ENCODE measurements at regions not wholly inside any gene's neighbourhood (a gene's known extent, or its start where the extent isn't known, plus 50 kb on each side); places are given as distances from the start of the nearest gene placed in this dataset.

GRCh38 chr6:74222768-74223333 is 526.8 kb downstream of the CD109 start:
- 54 to 69% (median 61%) methylated on average over 7 to 12 of the region's 12 CpGs for WGBS, 5 donors
- peaks cover 0 to 7% (median 2%) of the 10 kb centered on the region in 8 donors for H3K9me3 ChIP-seq
- H3K4me1 ChIP-seq, result no peaks in the 10 kb centered on the region
- H3K27me3 ChIP-seq (replicated peaks in 1 of 7), result no peaks in the 10 kb centered on the region
- no peak for DNase-seq
- H3K4me3 ChIP-seq, result no peak overlapping the region
- H3K27ac ChIP-seq, result no peak overlapping the region
- no peak for TF ChIP-seq CTCF (IDR thresholded peaks at IDR 0.05 in 8 of 11, conservative IDR thresholded peaks at IDR 0.05 in 3 of 11)
- TF ChIP-seq POLR2A (IDR thresholded peaks at IDR 0.05), result no peak
- no peak for TF ChIP-seq POLR2AphosphoS5 (IDR thresholded peaks at IDR 0.05)
- no peaks in the 10 kb centered on the region for H3K36me3 ChIP-seq
- intact Hi-C loops (cut with DNase I; ENCODE audit: low total_unique reads), result no loop called here

- intact Hi-C loops (cut with DNase I; ENCODE audit: low total_unique reads), result no loop called here
- DNase-seq, result no peak
These were observed 518.0 kb downstream of the CD109 start for GRCh38 chr6:74213995-74214394.

GRCh38 chr6:74208239-74208638 is 512.2 kb downstream of the CD109 start:
- intact Hi-C loops (cut with DNase I; ENCODE audit: low total_unique reads), result no loop called here
- Histone ChIP-seq H3K27ac (no peak overlapping the region), H3K4me1 (no peaks in the 10 kb centered on the region), H3K36me3 (no peaks in the 10 kb centered on the region), H3K9me3 (peaks cover 0 to 36% (median 22%) of the 10 kb centered on the region in 8 donors), H3K4me3 (no peak overlapping the region), H3K27me3 (replicated peaks in 1 of 7) (no peaks in the 10 kb centered on the region)
- TF ChIP-seq POLR2AphosphoS5 (IDR thresholded peaks at IDR 0.05) (no peak), POLR2A (IDR thresholded peaks at IDR 0.05) (no peak), CTCF (IDR thresholded peaks at IDR 0.05 in 8 of 11, conservative IDR thresholded peaks at IDR 0.05 in 3 of 11) (no peak)
- 68 to 88% (median 71%) methylated on average over 2 of the region's 2 CpGs for WGBS, 5 donors
- no peak for DNase-seq

More at GRCh38 chr6:74213995-74214394, 518.0 kb downstream of the CD109 start:
- Histone ChIP-seq H3K36me3 (no peaks in the 10 kb centered on the region), H3K9me3 (peaks cover 0 to 12% (median 5%) of the 10 kb centered on the region in 8 donors), H3K27me3 (replicated peaks in 1 of 7) (no peaks in the 10 kb centered on the region), H3K27ac (no peak overlapping the region), H3K4me3 (no peak overlapping the region), H3K4me1 (no peaks in the 10 kb centered on the region)
- WGBS, 5 donors, result 47 to 55% (median 53%) methylated on average over 2 of the region's 2 CpGs
- TF ChIP-seq CTCF (IDR thresholded peaks at IDR 0.05 in 8 of 11, conservative IDR thresholded peaks at IDR 0.05 in 3 of 11), result no peak
- no peak for TF ChIP-seq POLR2AphosphoS5 (IDR thresholded peaks at IDR 0.05)
- no peak for TF ChIP-seq POLR2A (IDR thresholded peaks at IDR 0.05)

GRCh38 chr6:74199215-74199915 is 503.4 kb downstream of the CD109 start:
- no peaks in the 10 kb centered on the region for H3K4me1 ChIP-seq
- intact Hi-C loops (cut with DNase I; ENCODE audit: low total_unique reads), result no loop called here
- H3K36me3 ChIP-seq, result no peaks in the 10 kb centered on the region
- peaks cover 0 to 13% (median 0%) of the 10 kb centered on the region in 8 donors for H3K9me3 ChIP-seq
- no peak for TF ChIP-seq POLR2A (IDR thresholded peaks at IDR 0.05)
- no peak for TF ChIP-seq POLR2AphosphoS5 (IDR thresholded peaks at IDR 0.05)
- TF ChIP-seq CTCF (IDR thresholded peaks at IDR 0.05 in 8 of 11, conservative IDR thresholded peaks at IDR 0.05 in 3 of 11), result no peak
- H3K27me3 ChIP-seq (replicated peaks in 1 of 7), result no peaks in the 10 kb centered on the region
- H3K4me3 ChIP-seq, result no peak overlapping the region
- H3K27ac ChIP-seq, result no peak overlapping the region
- WGBS, 5 donors, result 70 to 76% (median 72%) methylated on average over 4 of the region's 4 CpGs
- DNase-seq, result no peak
